GM12872 (cell line): ENCODE measurements at regions not wholly inside any gene's neighbourhood (a gene's known extent, or its start where the extent isn't known, plus 50 kb on each side); places are given as distances from the start of the nearest gene placed in this dataset.

Experiments used
- TF ChIP-seq, protein P1 (sequence below): IDR thresholded peaks from 3 replicates; pipeline ENCODE4 v1.5.1; 2011; ENCODE audit warnings: low read depth, mild to moderate bottlenecking, low read length, moderate library complexity; ENCODE audit not compliant: insufficient read depth

DNA sequence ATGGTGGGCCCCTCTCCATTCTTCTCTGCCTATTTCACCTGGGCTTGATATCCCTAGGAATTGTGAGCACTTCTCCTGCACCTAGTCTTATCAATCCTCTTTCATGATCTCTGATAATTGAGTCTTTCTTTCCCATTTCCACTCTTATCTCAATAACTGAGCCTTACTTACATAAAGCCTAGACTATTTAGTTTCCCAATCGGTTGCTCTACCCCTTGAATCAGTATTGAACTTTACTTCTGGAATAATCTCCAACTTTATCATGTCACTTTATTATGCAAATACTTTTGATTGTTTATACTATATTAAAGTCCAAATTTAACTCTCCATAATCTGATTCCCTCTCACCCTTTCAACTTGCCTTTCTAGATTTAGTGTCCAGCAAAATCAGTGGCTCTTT is 222.7 kb downstream of the SPRY1 start:
- TF ChIP-seq, protein P1, sequence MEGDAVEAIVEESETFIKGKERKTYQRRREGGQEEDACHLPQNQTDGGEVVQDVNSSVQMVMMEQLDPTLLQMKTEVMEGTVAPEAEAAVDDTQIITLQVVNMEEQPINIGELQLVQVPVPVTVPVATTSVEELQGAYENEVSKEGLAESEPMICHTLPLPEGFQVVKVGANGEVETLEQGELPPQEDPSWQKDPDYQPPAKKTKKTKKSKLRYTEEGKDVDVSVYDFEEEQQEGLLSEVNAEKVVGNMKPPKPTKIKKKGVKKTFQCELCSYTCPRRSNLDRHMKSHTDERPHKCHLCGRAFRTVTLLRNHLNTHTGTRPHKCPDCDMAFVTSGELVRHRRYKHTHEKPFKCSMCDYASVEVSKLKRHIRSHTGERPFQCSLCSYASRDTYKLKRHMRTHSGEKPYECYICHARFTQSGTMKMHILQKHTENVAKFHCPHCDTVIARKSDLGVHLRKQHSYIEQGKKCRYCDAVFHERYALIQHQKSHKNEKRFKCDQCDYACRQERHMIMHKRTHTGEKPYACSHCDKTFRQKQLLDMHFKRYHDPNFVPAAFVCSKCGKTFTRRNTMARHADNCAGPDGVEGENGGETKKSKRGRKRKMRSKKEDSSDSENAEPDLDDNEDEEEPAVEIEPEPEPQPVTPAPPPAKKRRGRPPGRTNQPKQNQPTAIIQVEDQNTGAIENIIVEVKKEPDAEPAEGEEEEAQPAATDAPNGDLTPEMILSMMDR = no peak

- TF ChIP-seq, protein P1 = no peak
Measured at GRCh38 chr4:123619895-123620294, 223.3 kb downstream of the SPRY1 start.

DNA sequence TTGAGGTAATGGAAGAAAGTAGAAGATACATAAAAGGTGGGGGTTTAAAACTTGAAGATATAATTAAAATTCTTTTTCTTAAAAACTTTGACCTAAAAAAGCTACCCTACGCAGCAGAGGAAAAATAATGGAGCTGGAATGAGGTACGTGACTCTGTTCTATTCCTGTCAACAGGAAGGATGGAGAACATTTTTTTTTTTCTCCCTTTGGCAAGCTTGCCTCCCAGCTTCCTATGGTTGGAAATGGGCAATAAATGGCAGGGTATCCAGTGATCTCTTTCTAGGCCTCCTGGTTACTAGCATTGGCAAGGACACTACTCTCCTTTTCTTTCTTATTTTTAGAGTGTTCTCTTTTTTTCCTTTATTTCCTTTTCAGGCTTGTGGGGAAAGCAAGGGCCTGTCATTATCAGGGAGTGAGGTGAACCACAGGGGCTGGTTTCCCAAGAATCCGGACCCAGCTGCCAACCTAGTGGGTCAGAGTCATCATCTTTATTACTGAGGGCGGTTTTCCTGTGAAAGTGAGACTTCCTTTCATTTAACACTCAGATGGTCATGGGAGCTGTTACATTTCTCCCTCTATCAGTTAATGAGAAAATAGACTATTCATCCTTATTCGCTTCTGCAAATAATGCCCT is 224.6 kb downstream of the SPRY1 start:
- TF ChIP-seq, protein P1 = no peak

GRCh38 chr4:123622572-123622971 is 226.0 kb downstream of the SPRY1 start:
- TF ChIP-seq, protein P1 = no peak

- TF ChIP-seq, protein P1 = no peak
Measured at GRCh38 chr4:123623611-123624010, 227.0 kb downstream of the SPRY1 start.

DNA sequence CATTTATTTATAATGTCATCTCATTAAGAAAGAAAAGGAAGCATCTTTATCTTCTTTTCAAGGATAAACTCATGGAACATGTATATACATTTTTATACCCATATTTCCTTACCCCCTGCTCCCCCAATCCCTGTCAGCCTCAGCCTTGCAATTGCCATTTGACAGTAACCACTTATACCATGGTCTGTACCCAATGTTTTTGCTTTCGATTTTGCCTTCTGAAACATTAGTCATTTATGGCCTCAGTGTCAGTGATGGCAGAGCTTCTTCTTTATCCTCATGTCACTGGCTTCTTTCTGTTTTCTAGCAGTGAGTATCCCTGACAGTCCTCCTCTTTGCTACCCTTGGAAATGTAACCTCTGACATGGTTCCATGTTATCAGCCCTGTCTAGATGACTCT is 228.4 kb downstream of the SPRY1 start:
- TF ChIP-seq, protein P1 = no peak

GRCh38 chr4:123628288-123628687 is 231.7 kb downstream of the SPRY1 start:
- TF ChIP-seq, protein P1 = no peak
